Sigmoid colon (tissue), 4 donors: ENCODE measurements at regions not wholly inside any gene's neighbourhood (a gene's known extent, or its start where the extent isn't known, plus 50 kb on each side); places are given as distances from the start of the nearest gene placed in this dataset.

Experiments
- EP300 ChIP-seq, 4 donors: sonication (generic); formaldehyde crosslinking; IDR thresholded peaks; one replicate each; pipeline ENCODE4 v1.6.1; 2017; ENCODE audit warnings: antibody characterized with exemption in 4 of 4
- POLR2A ChIP-seq, 2 donors: fragments of 450-650 bp; IDR thresholded peaks; one replicate each; pipeline ENCODE4 v1.6.1; 2016; ENCODE audit warnings: antibody characterized with exemption in 2 of 2, mild to moderate bottlenecking in 2 of 2, moderate library complexity in 2 of 2
- POLR2AphosphoS5 ChIP-seq, 4 donors: sonication (generic); formaldehyde crosslinking; IDR thresholded peaks; one replicate each; pipeline ENCODE4 v1.6.1; 2017; ENCODE audit warnings: antibody characterized with exemption in 4 of 4
- TF ChIP-seq, protein P1 (sequence below), 4 experiments: fragments of 450-650 bp in 3 of 4; fragments of 200-600 bp in 1 of 4; IDR thresholded peaks; one replicate each; pipeline ENCODE4 v1.5.1; 2016 to 2019; ENCODE audit warnings: antibody characterized with exemption in 4 of 4, mild to moderate bottlenecking in 3 of 4, moderate library complexity in 2 of 4

- TF ChIP-seq POLR2A (IDR thresholded peaks at IDR 0.05) = no peak
- TF ChIP-seq, protein P1, sequence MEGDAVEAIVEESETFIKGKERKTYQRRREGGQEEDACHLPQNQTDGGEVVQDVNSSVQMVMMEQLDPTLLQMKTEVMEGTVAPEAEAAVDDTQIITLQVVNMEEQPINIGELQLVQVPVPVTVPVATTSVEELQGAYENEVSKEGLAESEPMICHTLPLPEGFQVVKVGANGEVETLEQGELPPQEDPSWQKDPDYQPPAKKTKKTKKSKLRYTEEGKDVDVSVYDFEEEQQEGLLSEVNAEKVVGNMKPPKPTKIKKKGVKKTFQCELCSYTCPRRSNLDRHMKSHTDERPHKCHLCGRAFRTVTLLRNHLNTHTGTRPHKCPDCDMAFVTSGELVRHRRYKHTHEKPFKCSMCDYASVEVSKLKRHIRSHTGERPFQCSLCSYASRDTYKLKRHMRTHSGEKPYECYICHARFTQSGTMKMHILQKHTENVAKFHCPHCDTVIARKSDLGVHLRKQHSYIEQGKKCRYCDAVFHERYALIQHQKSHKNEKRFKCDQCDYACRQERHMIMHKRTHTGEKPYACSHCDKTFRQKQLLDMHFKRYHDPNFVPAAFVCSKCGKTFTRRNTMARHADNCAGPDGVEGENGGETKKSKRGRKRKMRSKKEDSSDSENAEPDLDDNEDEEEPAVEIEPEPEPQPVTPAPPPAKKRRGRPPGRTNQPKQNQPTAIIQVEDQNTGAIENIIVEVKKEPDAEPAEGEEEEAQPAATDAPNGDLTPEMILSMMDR (IDR thresholded peaks at IDR 0.05) = no peak
- no peak for TF ChIP-seq EP300 (IDR thresholded peaks at IDR 0.05)
- no peak for TF ChIP-seq POLR2AphosphoS5 (IDR thresholded peaks at IDR 0.05)
Observed at GRCh38 chr2:219823574-219823973, 196.1 kb downstream of the SLC4A3 start.
